ENCODE measurements at regions not wholly inside any gene's neighbourhood (a gene's known extent, or its start where the extent isn't known, plus 50 kb on each side); places are given as distances from the start of the nearest gene placed in this dataset.
"Not testable (repeated sequence)": the region's sequence is repeated elsewhere in the genome, so short reads cannot be mapped to it uniquely, and the experiment has no call there.

DNA sequence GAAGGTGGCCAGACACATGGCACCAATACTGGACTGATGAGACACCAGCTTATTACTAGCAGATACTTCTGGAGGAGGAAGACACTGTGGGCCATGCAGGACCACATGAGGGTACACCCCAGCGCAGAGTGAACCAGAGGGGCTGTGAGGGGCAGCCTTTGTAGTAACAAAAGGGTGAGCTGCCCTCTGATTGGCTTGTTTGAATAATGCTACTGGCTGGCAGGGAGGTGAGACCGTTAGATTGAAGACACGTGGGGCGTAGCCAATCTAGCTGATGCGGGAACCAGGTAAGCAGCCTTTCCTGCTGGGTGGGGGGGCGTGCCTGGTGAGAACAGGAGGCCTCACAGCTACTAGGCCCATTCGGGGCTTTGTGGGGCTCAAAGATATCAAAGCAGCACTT, 102.8 kb upstream of the SEC14L1 start:
- no peaks in the 10 kb centered on the region for H3K36me3 Mint-ChIP-seq
- H3K9me3 Mint-ChIP-seq, result no peaks in the 10 kb centered on the region
- DNase-seq (ENCODE audit: low spot score in 2 of 2, unreplicated experiment in 2 of 2), result no peak
- peaks cover 14% of the 10 kb centered on the region for H3K27me3 Mint-ChIP-seq (ENCODE audit: low read depth)
- no peak overlapping the region for H3K27ac Mint-ChIP-seq
- TF ChIP-seq, protein P1, sequence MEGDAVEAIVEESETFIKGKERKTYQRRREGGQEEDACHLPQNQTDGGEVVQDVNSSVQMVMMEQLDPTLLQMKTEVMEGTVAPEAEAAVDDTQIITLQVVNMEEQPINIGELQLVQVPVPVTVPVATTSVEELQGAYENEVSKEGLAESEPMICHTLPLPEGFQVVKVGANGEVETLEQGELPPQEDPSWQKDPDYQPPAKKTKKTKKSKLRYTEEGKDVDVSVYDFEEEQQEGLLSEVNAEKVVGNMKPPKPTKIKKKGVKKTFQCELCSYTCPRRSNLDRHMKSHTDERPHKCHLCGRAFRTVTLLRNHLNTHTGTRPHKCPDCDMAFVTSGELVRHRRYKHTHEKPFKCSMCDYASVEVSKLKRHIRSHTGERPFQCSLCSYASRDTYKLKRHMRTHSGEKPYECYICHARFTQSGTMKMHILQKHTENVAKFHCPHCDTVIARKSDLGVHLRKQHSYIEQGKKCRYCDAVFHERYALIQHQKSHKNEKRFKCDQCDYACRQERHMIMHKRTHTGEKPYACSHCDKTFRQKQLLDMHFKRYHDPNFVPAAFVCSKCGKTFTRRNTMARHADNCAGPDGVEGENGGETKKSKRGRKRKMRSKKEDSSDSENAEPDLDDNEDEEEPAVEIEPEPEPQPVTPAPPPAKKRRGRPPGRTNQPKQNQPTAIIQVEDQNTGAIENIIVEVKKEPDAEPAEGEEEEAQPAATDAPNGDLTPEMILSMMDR (IDR thresholded peaks at IDR 0.05; ENCODE audit: unreplicated experiment), result no peak
- no peak overlapping the region for H3K4me3 Mint-ChIP-seq
- peaks cover 5% of the 10 kb centered on the region for H3K4me1 Mint-ChIP-seq

DNA sequence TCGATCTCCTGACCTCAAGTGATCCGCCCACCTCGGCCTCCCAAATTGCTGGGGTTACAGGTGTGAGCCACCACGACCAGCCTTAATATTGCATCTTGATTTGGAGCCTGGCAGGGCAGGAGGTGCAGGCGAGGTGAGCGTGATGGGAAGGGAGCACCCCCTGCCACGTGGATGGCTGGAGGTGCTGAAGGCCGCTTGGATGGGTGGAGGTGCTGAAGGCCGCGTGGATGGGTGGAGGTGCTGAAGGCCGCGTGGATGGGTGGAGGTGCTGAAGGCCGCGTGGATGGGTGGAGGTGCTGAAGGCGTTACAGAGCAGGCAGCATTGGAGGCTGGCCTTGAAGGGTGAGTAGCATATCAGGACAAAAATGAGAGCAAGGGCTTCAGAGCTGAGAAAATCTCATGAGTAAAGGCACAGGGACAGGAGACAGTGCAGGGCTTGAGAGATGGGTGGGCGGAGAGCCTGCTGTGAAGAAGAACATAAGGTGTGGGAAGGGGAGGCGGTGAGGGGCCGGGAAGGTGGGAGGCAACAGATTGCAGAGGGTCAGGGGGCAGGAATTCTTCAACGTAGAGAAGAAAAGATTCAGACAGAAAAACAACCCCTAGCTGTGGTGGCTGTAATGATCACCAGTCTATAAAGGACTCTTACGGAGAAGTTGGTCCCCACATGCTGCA, 101.7 kb upstream of the SEC14L1 start:
- Mint-ChIP-seq H3K36me3 (no peaks in the 10 kb centered on the region), H3K27ac (no peak overlapping the region), H3K27me3 (ENCODE audit: low read depth) (peaks cover 13% of the 10 kb centered on the region), H3K9me3 (no peaks in the 10 kb centered on the region), H3K4me1 (peaks cover 5% of the 10 kb centered on the region), H3K4me3 (no peak overlapping the region)
- TF ChIP-seq, protein P1 (IDR thresholded peaks at IDR 0.05; ENCODE audit: unreplicated experiment), result no peak
- DNase-seq (ENCODE audit: low spot score in 2 of 2, unreplicated experiment in 2 of 2), result no peak

DNA sequence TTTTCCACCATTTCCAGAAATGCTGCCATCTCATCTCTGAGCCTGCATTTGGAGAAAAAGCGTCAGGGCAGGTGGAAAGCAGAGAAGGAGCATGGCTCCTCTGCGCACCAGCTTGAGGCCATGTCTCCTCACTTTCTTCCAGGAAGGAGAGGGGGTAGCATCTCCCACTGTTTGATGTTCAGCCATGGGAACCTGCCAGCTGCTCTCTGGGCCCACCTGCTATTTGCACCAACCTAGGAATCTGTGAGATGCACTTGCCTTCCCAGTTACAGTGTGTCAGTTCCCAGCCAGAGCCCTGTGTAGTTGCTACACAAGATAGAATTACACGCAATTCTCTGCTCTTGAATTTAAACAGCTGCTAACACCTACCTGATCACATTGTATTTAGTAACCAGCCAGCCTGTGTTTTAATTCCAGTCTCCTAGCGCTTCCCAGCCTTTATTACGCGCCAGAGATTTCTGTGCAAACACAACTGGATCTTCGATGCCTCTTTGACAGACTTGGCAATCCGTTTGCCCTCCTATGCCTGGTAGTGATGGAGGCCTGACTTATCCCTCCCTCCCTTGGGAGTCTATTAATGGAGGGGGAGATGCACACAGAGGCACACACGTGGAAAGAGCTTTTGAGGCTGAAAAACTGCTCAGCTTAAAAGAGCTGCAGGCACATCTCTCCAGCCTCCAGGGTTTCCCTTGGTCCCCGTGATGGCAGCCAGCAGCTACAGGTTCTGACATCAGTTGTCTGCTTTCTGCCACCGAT, 98.1 kb upstream of the SEC14L1 start:
- DNase-seq (ENCODE audit: low spot score in 2 of 2, unreplicated experiment in 2 of 2), result no peak
- Mint-ChIP-seq H3K36me3 (no peaks in the 10 kb centered on the region), H3K27me3 (ENCODE audit: low read depth) (peaks cover 5% of the 10 kb centered on the region), H3K27ac (no peak overlapping the region), H3K4me1 (no peaks in the 10 kb centered on the region), H3K4me3 (no peak overlapping the region), H3K9me3 (no peaks in the 10 kb centered on the region)
- TF ChIP-seq, protein P1 (IDR thresholded peaks at IDR 0.05; ENCODE audit: unreplicated experiment), result no peak

DNA sequence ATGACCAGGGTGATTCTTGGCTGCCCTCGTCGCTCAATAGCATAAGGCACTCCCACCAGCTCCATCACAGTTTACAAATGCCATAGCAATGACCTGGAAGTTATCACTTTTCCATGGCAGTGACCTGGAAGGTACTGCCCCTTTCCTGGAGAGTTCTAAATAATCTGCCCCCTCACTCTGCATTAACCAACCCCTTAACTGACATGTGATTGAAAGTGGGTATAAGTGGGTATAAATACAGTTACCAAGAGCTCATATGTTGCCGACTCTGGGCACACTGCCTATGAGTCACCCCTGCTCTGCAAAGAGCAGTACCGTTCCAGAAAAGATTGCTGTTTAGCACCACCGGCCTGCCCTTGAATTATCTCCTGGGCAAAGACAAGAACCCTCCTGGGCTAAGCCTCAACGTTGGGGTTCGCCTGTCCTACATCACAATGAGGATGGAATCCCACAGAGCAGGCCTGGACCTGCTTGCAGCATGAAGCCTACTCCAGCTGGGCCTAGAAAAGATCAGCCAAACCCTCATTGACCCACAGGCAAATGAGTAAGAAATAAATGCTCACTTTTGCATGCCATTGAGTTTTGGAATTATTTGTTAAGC, 95.2 kb upstream of the SEC14L1 start:
- no peaks in the 10 kb centered on the region for H3K9me3 Mint-ChIP-seq
- H3K36me3 Mint-ChIP-seq, result no peaks in the 10 kb centered on the region
- H3K4me1 Mint-ChIP-seq, result no peaks in the 10 kb centered on the region
- no peak overlapping the region for H3K27ac Mint-ChIP-seq
- TF ChIP-seq, protein P1 (IDR thresholded peaks at IDR 0.05; ENCODE audit: unreplicated experiment), result no peak
- H3K27me3 Mint-ChIP-seq (ENCODE audit: low read depth), result peaks cover 5% of the 10 kb centered on the region
- DNase-seq (ENCODE audit: low spot score in 2 of 2, unreplicated experiment in 2 of 2), result no peak
- H3K4me3 Mint-ChIP-seq, result no peak overlapping the region

DNA sequence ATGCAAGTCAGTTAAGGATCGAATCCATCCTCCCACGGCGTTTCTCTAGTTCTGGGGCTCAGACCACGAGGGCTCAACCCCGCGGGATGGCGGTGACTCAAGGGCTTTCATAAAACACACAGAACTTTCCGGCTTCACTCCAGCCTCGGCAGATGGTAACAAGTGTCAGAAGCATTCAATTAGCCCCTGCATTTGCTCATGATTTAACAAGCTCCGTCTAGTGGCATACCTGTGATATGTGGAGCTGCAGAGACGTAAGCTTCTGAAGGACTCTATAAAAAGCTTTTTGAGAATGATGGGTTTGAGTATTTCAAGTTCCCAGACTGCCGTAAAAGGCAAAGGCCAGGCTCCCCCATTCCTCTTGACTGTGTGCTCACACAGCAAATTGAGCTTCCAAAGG, 91.3 kb upstream of the SEC14L1 start:
- Mint-ChIP-seq H3K36me3 (no peaks in the 10 kb centered on the region), H3K27ac (no peak overlapping the region), H3K4me1 (peaks cover 2% of the 10 kb centered on the region), H3K27me3 (ENCODE audit: low read depth) (peaks cover 15% of the 10 kb centered on the region), H3K4me3 (no peak overlapping the region), H3K9me3 (no peaks in the 10 kb centered on the region)
- no peak for DNase-seq (ENCODE audit: low spot score in 2 of 2, unreplicated experiment in 2 of 2)
- TF ChIP-seq, protein P1 (IDR thresholded peaks at IDR 0.05; ENCODE audit: unreplicated experiment), result no peak

DNA sequence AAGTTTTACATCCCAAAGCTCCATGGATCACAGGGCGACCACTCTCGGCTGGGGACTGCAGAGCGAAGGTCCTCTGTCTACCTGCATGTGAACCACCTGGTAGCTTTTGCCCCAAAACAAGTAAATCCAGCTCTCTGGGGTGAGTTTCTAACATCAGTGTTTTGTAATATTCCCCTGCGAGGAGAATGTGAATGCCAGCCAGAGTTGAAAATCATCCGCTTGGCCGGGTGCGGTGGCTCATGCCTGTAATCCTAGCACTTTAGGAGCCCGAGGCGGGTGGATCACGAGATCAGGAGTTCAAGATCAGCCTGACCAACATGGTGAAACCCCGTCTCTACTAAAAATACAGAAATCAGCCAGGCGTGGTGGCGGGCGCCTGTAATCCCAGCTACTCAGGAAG, 89.9 kb upstream of the SEC14L1 start:
- Mint-ChIP-seq H3K27me3 (ENCODE audit: low read depth) (peaks cover 15% of the 10 kb centered on the region), H3K4me1 (peaks cover 13% of the 10 kb centered on the region)
- H3K9me3 Mint-ChIP-seq; H3K36me3 Mint-ChIP-seq; H3K4me3 Mint-ChIP-seq; H3K27ac Mint-ChIP-seq; DNase-seq (ENCODE audit: low spot score in 2 of 2, unreplicated experiment in 2 of 2): not testable (repeated sequence)

All from mesothelial cell of epicardium (in vitro differentiated cells).